Tongue (tissue), 1 donor: ENCODE measurements at regions not wholly inside any gene's neighbourhood (a gene's known extent, or its start where the extent isn't known, plus 50 kb on each side); places are given as distances from the start of the nearest gene placed in this dataset.

Source experiments
- DNase-seq: peaks from one replicate; pipeline ENCODE4 v3.0.0-alpha.2; 2015

GRCh38 chr18:43482600-43482999 is 205.3 kb upstream of the SYT4 start:
- no peak for DNase-seq

GRCh38 chr18:43484710-43485109 is 207.4 kb upstream of the SYT4 start:
- DNase-seq = no peak

- no peak for DNase-seq
These were observed 208.3 kb upstream of the SYT4 start for GRCh38 chr18:43485545-43485963.

- no peak for DNase-seq
These were observed 209.2 kb upstream of the SYT4 start for GRCh38 chr18:43486462-43486861.

GRCh38 chr18:43501099-43501498 is 223.8 kb upstream of the SYT4 start:
- no peak for DNase-seq

DNA sequence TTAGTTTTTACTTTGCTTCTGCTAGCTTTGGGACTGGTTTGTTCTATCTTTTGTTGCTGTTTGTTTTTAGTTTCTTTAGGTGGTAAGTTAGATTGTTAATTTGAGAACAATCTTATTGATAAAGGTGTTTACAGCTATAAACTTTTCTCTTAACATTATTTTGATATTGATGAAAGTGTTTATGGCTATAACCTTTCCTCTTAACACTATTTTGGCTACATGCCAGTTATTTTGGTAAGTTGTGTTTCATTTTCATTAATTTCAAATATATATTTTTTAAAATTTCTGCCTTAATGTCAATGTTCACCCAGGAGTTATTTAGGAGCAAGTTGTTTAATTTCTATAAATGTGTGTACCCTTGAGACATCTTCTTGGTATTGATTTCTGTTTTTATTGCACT is 229.6 kb upstream of the SYT4 start:
- no peak for DNase-seq

- no peak for DNase-seq
These were observed 230.7 kb upstream of the SYT4 start for GRCh38 chr18:43507842-43508481.

DNA sequence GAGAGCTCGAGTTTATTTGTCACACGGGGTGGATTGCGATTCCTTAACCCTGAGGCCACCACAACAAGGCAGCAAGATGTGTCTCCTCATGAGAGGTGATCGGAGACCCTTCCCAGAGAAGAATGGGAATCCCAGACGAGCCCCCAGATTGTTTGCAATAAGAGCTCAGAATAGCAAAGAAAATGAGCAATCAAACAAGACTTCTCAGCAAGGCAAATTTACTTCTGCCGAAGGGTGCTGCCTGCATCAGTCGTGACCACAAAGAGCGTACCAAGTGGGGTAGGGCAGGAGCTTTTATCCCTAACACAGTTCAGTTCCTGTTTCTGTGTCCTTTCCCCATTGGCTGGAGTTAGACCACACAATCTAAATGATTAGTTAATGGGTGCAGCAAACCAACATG is 237.5 kb upstream of the SYT4 start:
- no peak for DNase-seq

GRCh38 chr18:43515481-43515880 is 238.2 kb upstream of the SYT4 start:
- no peak for DNase-seq

- no peak for DNase-seq
These were observed 247.0 kb upstream of the SYT4 start for GRCh38 chr18:43524260-43524659.

DNA sequence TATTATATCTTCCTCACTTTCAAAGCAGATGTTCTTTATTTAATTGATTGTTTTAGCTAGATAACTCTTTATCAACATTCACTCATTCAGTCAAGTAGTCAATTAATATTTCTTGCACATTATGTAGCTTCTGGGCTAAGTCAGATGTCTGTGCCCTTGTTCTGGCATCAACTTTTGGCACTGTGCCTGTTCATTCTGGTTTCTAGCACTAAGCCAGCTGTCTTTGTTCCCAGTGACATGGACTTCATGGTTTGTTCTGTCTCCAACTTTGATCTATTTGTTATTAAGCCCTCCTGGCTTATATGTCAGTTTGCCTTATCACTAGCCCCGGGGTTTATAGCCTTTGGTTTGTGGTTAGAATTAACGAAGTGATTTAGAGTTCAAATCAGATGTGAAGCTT is 247.9 kb upstream of the SYT4 start:
- DNase-seq = peak; percentile 71

- peak; percentile 53 for DNase-seq
These were observed 249.3 kb upstream of the SYT4 start for GRCh38 chr18:43526426-43527145.

- DNase-seq = no peak
These were observed 254.1 kb upstream of the SYT4 start for GRCh38 chr18:43531438-43531837.

DNA sequence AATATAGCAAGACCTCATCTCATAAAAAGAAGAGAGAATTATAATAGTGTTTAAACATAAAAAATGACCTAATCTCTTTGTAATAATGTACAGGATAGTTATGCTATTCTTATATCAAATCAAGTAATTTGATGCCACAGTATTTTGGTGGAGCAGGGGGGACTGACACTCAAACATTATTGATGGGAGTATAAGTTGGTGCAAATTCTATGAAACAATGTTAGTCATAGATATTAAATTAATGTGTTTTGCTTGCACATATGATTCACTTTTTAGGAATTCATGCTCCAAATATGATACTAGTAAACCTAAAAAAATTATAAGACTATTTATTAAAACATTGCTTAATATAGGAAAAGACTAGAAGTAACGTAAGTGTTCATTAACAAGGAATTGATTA is 256.1 kb upstream of the SYT4 start:
- DNase-seq = no peak

- DNase-seq = no peak
These were observed 257.2 kb upstream of the SYT4 start for GRCh38 chr18:43534511-43534910.

DNA sequence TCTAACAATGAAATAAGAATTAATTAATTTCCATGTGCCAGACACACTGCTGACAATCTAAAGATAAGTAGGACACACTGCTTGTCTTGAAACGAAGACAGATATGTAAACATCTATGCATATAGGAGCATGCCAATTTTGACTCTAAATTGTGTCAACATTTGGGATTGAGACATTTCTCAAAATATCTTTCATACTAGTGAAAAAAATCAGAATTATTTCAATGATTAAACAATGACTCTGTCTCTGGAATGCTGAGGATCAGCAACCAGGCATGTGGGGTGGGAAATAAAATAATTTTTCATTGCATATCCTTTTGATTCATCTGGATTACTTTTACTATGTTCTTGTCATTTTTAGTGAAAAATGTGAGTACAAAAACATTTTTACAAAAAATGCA is 262.6 kb upstream of the SYT4 start:
- no peak for DNase-seq

GRCh38 chr18:43542016-43542415 is 264.7 kb upstream of the SYT4 start:
- DNase-seq = no peak

DNA sequence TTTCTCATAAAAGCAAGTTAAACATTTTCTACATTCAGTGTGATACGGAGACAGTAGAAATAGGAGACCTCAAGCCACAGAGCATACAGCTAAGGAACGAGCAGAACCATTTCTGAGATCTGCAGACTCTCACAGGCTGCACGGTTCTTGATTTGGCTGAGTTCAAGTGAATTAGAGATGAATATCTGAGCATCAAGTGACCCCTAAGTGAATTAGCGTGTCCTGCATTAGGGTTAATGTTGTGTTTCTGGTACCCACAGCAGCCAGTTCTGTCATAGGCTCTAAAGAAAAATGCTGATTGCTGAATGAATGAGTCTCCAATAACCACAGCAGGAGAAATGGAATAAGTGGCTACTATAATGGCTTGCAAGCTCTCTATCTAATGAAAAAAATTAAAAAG is 265.9 kb upstream of the SYT4 start:
- no peak for DNase-seq

DNA sequence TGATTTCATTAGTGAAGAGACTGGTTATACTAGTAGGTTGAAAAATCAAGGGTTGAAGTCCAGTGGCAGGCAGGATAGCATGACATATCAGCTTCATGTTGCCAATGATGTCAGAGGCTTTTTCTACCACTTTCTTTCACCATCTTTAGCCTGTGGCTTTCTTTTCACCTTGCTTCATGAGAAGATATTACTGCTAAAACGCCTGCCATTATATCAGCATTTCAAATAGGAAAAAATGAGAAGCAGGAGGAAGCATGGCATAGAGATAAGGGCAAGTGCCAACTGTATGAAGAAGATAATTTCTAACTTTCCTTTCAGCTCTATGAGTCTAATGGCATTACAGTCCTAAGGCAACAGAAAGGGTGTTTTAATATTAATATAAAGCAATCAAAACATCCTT is 270.2 kb upstream of the SYT4 start:
- no peak for DNase-seq

- DNase-seq = no peak
These were observed 282.2 kb upstream of the SYT4 start for GRCh38 chr18:43559507-43559906.

- peak; percentile 54 for DNase-seq
These were observed 286.5 kb upstream of the SYT4 start for GRCh38 chr18:43563780-43564179.

DNA sequence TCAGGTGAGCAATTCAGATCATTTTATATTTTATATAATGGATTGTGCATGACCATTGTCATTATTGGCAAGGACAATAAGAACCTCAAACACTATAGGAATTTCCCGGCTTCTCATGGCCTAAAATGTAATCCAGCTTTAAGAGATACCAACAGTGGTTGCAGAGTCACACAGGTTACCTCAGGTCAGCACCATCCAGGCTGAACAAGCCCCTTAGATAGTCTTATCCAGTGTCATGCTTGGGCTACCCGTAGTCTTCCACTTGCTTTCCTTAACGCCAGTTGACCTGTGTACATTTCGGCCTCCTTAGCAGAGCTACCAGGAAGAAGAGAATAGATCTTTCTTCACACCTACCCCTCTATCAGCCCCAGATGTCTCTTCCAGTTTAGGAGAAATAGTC is 293.3 kb upstream of the SYT4 start:
- DNase-seq = no peak

DNA sequence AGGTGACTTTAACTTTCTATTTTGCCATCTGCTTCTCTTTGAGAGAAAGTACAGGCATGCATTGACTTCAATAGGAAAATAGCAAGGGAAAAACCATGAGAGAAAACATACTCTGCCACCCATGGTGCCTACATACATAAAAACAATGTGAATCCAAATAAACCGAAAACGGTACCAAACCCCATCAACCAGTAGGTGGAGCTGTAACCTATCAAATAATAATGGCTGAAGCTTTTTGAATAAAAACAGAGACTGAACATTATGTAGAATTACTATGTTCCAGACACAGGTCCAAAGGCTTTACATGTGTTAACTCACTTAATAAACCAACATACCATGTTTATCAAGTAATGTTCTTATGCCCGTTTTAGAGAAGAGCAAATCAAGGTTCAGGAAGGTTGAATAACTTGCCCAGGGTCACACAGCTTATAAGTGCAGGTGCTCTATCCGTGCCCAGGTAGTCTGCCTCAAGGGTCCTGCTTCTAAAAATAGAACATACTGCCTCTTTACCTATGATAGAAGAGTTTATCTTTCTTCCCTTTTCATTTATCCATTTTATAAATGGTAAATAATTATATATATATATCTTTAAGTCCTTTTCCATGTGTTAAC is 293.9 kb upstream of the SYT4 start:
- DNase-seq = peak; percentile 75

- peak; percentile 30 for DNase-seq
These were observed 294.9 kb upstream of the SYT4 start for GRCh38 chr18:43572163-43572562.
